Bone marrow (tissue), 2 donors: ENCODE measurements at regions not wholly inside any gene's neighbourhood (a gene's known extent, or its start where the extent isn't known, plus 50 kb on each side); places are given as distances from the start of the nearest gene placed in this dataset.

Source experiments
- DNase-seq, 2 donors: peaks; one replicate each; lab custom pipeline; 2025; lab: John Stamatoyannopoulos, UW

DNA sequence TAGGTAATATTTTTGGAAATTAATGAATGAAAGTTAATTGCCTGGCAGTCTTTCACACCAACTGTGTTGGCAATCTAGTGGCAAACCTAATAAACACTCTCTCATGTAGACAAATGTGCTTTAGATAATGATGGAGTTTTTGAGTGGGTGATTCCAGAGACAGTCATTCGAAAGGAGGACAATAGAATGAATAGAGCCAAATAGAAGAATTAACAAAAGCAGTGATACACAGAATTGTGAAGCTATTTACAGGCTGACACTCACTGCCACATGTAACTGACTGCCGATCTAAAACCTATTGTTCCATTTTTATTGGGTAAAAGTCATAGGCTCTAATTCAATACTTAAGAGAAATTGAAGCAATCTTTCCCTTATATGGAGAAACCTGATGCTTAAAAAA, 338.5 kb downstream of the PCDH7 start:
- DNase-seq: no peak

GRCh38 chr4:31059753-31060522, 339.8 kb downstream of the PCDH7 start:
- DNase-seq: no peak

DNA sequence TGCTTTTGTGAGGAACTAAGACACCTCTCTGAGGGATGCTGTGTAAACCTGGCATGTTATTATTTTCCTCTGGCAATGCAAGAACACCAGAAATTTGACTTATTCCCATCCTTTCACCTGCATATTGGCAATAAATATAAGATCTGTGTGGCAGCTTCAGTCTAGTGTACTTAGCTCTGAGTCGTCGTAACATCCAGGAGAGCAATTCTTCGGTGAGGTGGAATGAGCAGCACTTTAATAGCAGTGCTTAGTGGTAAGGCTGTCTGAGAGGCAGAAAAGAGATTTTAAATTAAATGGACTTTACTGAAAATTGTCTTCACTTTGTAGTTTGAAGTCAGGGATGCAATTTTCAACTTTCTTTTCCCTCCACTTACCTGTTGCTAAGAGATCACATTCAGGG, 344.9 kb downstream of the PCDH7 start:
- DNase-seq: no peak

DNA sequence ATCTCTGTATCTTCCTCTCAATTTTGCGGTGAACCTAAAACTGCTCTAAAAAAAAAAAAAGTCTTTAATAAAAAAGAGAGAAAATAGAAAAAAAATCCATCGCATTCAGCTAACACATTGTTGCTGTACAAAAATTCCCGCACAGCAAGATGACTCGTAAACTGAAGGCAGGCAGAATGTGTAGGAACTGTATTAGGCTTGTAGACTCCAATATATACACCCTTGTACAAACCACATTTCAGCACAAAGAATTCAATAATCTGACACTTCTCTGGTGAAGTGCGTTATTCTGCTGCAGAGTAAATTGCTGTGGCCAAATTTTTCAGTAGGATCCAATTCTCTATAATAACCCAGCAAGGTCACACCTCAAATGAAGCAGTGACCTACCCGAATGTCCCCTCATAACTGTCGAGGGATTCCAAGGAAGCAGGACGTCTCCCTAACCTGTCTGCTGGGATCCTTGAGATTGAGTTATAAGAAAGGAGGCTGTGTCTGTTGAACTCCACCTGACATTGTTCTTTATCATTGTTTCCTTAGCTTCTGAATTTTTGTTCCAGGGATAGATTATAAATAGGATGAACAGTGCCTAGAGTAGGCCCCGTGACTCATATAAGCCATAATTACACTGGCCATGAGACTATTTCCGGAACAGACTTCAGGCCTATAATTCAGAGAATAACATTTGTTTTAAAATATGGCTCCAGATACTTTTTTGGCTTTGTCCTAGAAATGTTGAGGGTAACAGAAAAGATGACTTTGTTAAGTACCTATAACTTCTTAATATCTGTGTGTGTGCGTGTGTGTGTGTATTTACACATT, 348.3 kb downstream of the PCDH7 start:
- no peak for DNase-seq

DNA sequence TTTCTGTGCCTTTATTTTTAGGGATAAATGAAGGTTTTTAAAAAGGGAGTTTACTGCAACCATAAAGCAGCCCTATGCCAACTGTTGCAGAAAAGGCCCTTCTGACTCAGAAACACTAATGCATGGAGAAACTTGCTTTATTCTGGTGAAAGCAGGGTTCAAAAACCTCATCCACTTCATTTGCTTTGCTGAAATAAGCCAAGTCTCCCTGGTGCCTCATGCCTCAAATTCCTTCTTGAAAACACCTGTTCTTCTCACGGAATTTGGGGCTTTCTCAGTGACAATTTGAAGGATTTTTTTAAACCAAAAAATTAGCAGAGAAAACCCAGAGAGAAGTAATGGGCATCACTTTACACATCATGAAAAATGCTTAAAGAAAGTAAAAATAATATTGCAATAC, 349.0 kb downstream of the PCDH7 start:
- no peak for DNase-seq

GRCh38 chr4:31071508-31072486, 351.6 kb downstream of the PCDH7 start:
- DNase-seq: no peak

DNA sequence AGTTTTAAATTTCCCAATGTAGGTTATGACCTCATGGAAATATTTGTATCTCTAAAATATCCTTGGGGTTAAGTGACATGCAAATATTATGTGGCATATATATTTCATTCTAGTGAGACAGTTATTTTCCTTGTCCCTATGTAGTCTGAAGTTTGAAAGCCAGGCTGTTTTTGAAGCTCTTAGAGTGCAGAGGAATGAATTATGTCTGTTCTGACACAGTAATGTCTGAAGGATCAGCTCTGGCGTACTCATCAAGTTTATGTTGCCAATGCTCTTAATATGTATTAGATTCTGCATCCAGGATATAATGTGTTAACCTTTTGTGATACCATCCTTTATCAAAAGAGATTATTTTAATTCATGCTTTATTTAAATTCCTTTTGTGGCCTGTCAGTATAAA, 355.8 kb downstream of the PCDH7 start:
- no peak for DNase-seq

- no peak for DNase-seq
These were observed 358.5 kb downstream of the PCDH7 start for GRCh38 chr4:31078661-31079060.

- DNase-seq: no peak
These were observed 360.7 kb downstream of the PCDH7 start for GRCh38 chr4:31080887-31081286.

- no peak for DNase-seq
These were observed 361.2 kb downstream of the PCDH7 start for GRCh38 chr4:31081366-31081765.

DNA sequence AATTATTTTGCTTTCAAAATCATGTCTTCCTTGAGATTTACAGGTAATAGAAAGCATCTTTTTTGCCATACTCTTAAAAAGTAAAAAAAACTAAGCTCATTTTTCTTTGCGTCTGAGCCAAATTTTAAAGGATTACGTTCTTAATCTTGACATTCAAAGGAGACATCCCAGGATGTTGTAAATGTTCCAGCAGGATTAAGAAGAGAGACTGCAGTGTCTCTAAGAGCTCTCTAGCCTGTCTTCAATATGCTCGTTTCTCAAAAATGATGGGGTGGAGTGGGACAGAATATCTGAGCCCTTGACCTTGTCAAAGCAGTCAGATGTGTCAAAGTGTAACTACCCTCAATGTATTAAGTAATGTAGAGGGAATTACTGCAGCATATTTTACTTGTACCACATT, 363.3 kb downstream of the PCDH7 start:
- DNase-seq: no peak

DNA sequence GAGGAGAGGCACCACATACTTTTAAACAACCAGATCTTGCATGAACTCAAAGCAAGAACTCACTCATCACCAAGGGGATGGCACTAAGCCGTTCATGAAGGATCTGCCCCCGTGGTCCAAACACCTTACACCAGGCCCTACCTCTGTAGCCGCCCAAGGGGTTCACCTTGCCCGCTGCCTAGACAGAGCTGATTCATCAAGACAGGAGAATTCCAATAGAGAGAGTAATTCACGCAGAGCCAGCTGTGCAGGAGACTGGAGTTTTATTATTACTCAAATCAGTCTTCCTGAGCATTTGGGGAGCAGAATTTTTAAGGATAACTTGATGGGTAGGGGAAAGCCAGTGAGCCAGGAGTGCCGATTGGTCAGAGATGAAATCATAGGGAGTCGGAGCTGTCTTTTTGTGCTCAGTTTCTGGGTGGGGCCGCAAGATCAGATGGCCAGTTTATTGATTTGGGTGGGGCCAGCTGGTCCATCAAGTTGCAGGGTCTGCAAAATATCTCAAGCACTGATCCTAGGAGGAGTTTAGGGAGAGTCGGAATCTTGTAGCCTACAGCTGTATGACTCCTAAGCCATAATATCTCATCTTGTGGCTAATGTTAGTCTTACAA, 364.7 kb downstream of the PCDH7 start:
- DNase-seq: no peak

GRCh38 chr4:31085689-31086088, 365.5 kb downstream of the PCDH7 start:
- DNase-seq: no peak

DNA sequence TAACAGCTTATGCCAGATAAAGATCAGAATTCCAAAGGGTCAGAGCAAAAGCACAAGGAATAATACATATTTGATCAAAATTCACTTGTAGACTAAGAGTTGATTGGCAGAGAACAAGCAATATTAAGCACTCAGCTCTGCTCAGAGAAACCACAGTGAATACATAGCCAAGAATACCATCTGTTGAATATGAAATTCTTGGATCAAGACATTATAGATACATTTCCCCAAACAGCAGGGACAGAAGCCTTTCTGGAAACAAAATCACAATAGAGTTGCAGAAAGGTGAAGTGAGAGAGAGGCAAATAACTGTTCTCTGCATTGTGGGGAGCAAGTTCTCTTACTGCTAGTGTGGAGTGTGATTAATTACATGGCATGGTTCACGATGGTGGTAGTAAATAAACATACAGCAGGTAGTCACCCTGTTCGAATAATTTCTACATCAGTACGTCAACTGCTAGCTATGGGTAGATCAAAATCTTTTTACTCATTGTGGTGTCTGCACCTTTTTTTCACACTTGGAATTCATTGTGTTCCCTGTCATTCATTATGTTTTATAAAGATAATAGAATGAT, 366.7 kb downstream of the PCDH7 start:
- no peak for DNase-seq

DNA sequence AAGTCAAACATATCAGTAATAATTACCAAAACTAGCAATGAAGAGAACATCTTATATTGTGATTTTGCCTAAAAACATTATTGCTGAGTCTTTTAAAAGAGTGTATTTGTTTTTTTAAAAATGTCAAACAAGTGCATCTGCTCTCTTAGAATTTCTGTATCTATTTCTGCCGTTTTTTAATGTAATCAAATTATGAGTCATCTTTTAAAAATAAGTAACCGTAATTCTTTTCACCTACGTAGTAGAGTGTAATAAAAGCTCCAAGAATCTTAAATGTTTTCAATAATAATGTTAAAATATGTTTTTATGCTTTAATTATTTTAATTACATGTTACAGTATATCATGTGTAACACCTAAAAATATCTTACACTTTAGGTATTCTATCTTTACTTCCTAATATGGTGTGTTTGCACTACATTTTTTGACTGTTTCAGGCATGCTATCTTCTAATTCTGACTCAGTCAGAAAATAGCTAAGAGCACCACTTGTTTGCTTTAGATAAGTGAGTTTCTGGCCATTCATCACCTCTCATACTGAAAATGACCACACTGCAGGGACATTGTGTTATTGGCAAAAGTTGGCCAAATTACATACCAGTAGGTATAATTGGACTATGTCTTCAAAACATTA, 368.5 kb downstream of the PCDH7 start:
- DNase-seq: no peak

DNA sequence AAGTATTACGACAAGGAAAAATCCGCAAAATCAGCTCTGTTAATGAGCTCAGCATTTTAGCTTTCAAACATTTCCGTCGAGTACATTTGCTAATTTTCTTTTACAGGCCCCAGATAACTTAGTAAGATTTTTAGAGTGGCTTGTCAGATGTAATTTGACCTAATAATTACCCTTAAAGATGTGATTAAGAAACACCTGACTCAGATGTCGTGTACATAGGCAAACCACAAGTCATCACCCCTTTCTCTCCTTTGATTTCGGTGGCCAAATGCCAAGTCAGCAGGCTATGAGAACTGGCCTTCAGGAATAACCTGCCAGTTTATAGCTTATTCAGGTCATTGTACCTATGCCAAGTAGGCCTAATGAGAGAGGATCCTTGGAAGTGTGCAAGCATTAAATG, 369.6 kb downstream of the PCDH7 start:
- DNase-seq: no peak

DNA sequence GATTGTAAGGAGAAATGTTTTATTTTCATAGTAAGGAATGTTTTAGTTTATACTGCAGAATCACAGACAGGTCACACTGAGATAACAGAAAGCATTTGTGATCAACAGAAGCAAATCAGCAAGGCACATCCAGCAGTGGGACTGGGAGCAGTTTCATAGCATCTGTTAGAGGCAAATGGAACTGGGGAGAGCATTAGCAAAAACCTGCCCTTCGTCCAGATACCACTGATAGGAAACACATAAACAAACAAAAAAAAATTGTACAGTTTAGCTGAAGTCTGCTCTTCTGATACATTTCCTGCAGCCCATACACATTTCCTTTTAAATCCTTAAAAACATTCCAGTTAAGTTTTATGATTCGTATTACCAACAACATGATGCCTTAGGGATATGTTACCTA, 374.3 kb downstream of the PCDH7 start:
- DNase-seq: no peak

- DNase-seq: no peak
These were observed 377.8 kb downstream of the PCDH7 start for GRCh38 chr4:31097999-31098398.

- no peak for DNase-seq
These were observed 380.4 kb downstream of the PCDH7 start for GRCh38 chr4:31100536-31100935.

GRCh38 chr4:31104043-31104442, 383.9 kb downstream of the PCDH7 start:
- DNase-seq: no peak

DNA sequence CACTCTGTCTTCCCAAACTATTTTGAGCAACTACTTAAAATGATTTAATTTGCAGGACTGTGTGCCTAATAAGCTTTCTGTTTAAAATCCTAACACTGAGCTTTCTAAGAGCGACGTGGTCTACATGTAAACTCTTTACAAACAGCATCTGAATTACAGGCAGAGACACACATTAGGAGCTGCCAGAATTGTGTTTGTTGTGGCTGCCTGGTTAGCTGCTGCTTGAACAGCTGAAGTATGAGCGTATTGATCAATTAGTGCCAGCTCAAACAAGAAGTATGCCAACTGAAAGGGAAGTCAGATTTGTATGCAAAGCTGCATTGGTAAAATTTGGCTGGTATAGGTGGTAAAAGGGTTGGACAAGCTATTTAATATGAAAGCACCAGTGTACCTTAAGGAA, 384.4 kb downstream of the PCDH7 start:
- DNase-seq: no peak
